Loucy (cell line): ENCODE measurements at regions not wholly inside any gene's neighbourhood (a gene's known extent, or its start where the extent isn't known, plus 50 kb on each side); places are given as distances from the start of the nearest gene placed in this dataset.

ENCODE experiments used
- CTCF ChIP-seq: fragments of 200-600 bp; sonication (generic); conservative IDR thresholded peaks from 2 replicates; pipeline ENCODE4 v1.5.1; 2014; ENCODE audit warnings: mild to moderate bottlenecking, antibody characterized with exemption, low read length
- EZH2phosphoT487 ChIP-seq: fragments of 200-600 bp; IDR thresholded peaks from 2 replicates; pipeline ENCODE4 v1.6.1; 2018; ENCODE audit warnings: antibody characterized with exemption, mild to moderate bottlenecking, moderate library complexity, borderline replicate concordance

DNA sequence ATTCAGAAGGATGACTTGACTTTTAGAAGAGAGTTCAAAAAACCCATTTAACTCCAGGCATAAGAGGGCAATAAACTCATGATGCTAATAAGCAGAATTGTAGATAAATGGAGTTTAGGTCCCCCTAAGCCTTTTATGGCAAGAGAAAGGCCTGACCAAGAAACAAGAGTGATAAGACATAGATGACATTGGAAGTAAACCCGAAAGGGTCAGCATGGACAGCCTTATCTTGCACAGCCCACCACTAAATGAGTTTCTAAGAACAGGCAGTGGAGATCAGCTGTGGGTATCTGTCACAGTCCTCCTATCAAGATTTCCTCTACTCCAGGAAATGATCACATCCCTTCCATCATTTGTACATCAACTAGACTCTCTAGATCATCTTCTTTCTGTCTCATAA, 457.9 kb upstream of the ADAMTS9 start:
- no peak for TF ChIP-seq CTCF
- no peak for TF ChIP-seq EZH2phosphoT487
